ENCODE measurements at regions not wholly inside any gene's neighbourhood (a gene's known extent, or its start where the extent isn't known, plus 50 kb on each side); places are given as distances from the start of the nearest gene placed in this dataset.

DNA sequence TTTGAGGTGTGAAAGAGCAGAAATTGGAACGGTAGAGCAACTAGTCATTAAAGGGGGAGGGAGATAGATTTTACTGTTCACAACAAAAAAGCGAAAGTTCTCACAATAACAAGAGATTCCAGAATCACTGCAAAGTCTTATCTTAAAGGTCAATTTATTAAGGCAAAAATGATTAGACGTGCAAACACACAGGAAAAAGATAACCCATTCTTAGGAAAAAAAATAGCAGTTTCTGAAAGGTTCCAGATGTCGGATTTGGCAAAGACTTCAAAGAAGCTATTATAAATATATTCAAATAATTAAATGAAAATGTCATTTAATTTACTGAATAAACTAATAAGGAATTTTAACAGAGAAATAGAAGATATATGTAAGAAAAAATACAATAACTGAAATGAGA lies 70.8 kb upstream of the GNAI1 start:
- TF ChIP-seq, protein P1, sequence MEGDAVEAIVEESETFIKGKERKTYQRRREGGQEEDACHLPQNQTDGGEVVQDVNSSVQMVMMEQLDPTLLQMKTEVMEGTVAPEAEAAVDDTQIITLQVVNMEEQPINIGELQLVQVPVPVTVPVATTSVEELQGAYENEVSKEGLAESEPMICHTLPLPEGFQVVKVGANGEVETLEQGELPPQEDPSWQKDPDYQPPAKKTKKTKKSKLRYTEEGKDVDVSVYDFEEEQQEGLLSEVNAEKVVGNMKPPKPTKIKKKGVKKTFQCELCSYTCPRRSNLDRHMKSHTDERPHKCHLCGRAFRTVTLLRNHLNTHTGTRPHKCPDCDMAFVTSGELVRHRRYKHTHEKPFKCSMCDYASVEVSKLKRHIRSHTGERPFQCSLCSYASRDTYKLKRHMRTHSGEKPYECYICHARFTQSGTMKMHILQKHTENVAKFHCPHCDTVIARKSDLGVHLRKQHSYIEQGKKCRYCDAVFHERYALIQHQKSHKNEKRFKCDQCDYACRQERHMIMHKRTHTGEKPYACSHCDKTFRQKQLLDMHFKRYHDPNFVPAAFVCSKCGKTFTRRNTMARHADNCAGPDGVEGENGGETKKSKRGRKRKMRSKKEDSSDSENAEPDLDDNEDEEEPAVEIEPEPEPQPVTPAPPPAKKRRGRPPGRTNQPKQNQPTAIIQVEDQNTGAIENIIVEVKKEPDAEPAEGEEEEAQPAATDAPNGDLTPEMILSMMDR (IDR thresholded peaks at IDR 0.05; ENCODE audit: low read depth, low read length, poor library complexity, severe bottlenecking): no peak
- no peak for TF ChIP-seq EZH2phosphoT487 (IDR thresholded peaks at IDR 0.05; ENCODE audit: borderline replicate concordance, low read length)
